Type B pancreatic cell (in vitro differentiated cells): ENCODE measurements at regions not wholly inside any gene's neighbourhood (a gene's known extent, or its start where the extent isn't known, plus 50 kb on each side); places are given as distances from the start of the nearest gene placed in this dataset.
"Not testable (repeated sequence)": the region's sequence is repeated elsewhere in the genome, so short reads cannot be mapped to it uniquely, and the experiment has no call there.

ENCODE experiments used
- DNase-seq: peaks from one replicate; pipeline ENCODE4 v3.0.0; 2021; ENCODE audit warnings: mixed read lengths; ENCODE audit not compliant: unreplicated experiment; ENCODE audit errors: extremely low spot score
- H3K27ac Mint-ChIP-seq: 2 replicates; pipeline ENCODE4 v1.8.0; 2021; ENCODE audit warnings: mild to moderate bottlenecking, mixed read lengths
- H3K27me3 Mint-ChIP-seq: 2 replicates; pipeline ENCODE4 v1.8.0; 2021; ENCODE audit warnings: mixed read lengths
- H3K36me3 Mint-ChIP-seq: 2 replicates; pipeline ENCODE4 v1.8.0; 2021; ENCODE audit warnings: mixed read lengths
- H3K4me1 Mint-ChIP-seq: one replicate; pipeline ENCODE4 v1.8.0; 2021; ENCODE audit warnings: mixed read lengths; ENCODE audit not compliant: unreplicated experiment
- H3K4me3 Mint-ChIP-seq: 2 replicates; pipeline ENCODE4 v1.8.0; 2021; ENCODE audit warnings: mild to moderate bottlenecking, mixed read lengths
- H3K9me3 Mint-ChIP-seq: 2 replicates; pipeline ENCODE4 v1.8.0; 2021; ENCODE audit warnings: mixed read lengths
- CTCF ChIP-seq: fragments of 200-600 bp; sonication (generic); conservative IDR thresholded peaks from 2 replicates; pipeline ENCODE4 v1.5.0; 2021; ENCODE audit warnings: antibody characterized with exemption, mild to moderate bottlenecking

GRCh38 chr6:6484681-6485080, 103.8 kb upstream of the LY86 start:
- no peak overlapping the region for H3K27ac Mint-ChIP-seq
- no peak overlapping the region for H3K4me3 Mint-ChIP-seq
- TF ChIP-seq CTCF = no peak
- H3K9me3 Mint-ChIP-seq = no peaks in the 10 kb centered on the region
- H3K4me1 Mint-ChIP-seq = no peaks in the 10 kb centered on the region
- peaks cover 19% of the 10 kb centered on the region for H3K27me3 Mint-ChIP-seq
- DNase-seq = no peak
- H3K36me3 Mint-ChIP-seq = no peaks in the 10 kb centered on the region

GRCh38 chr6:6486595-6486994, 101.9 kb upstream of the LY86 start:
- H3K4me3 Mint-ChIP-seq = no peak overlapping the region
- peaks cover 19% of the 10 kb centered on the region for H3K27me3 Mint-ChIP-seq
- H3K9me3 Mint-ChIP-seq = no peaks in the 10 kb centered on the region
- no peaks in the 10 kb centered on the region for H3K36me3 Mint-ChIP-seq
- no peaks in the 10 kb centered on the region for H3K4me1 Mint-ChIP-seq
- H3K27ac Mint-ChIP-seq = no peak overlapping the region
- no peak for TF ChIP-seq CTCF
- DNase-seq = no peak

DNA sequence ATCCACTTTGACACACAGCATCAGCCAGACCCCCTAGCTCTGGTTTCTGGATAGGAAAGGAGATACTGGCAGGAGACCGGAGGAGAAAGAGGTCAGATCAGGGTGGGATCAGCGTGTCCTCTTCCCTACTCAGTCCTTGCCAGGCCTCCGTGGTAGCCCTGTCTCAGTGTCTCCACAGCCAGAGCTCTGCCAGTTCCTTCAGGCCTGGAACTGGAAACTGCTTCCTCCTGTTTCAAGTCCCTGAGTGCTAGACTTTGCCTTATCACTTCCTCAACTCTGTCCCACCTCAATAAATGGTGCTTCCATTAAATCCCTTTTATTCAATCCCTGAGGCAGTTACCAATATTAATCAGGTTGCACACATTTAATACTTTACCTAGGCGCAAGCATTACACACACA, 96.8 kb upstream of the LY86 start:
- H3K27me3 Mint-ChIP-seq = peaks cover 8% of the 10 kb centered on the region
- H3K9me3 Mint-ChIP-seq = no peaks in the 10 kb centered on the region
- H3K36me3 Mint-ChIP-seq = no peaks in the 10 kb centered on the region
- H3K4me1 Mint-ChIP-seq = no peaks in the 10 kb centered on the region
- H3K27ac Mint-ChIP-seq = no peak overlapping the region
- H3K4me3 Mint-ChIP-seq = no peak overlapping the region
- no peak for DNase-seq
- no peak for TF ChIP-seq CTCF

GRCh38 chr6:6492675-6493074, 95.8 kb upstream of the LY86 start:
- H3K4me1 Mint-ChIP-seq = no peaks in the 10 kb centered on the region
- TF ChIP-seq CTCF = no peak
- DNase-seq = no peak
- no peaks in the 10 kb centered on the region for H3K9me3 Mint-ChIP-seq
- no peak overlapping the region for H3K27ac Mint-ChIP-seq
- H3K27me3 Mint-ChIP-seq = peaks cover 8% of the 10 kb centered on the region
- no peak overlapping the region for H3K4me3 Mint-ChIP-seq
- H3K36me3 Mint-ChIP-seq = no peaks in the 10 kb centered on the region

DNA sequence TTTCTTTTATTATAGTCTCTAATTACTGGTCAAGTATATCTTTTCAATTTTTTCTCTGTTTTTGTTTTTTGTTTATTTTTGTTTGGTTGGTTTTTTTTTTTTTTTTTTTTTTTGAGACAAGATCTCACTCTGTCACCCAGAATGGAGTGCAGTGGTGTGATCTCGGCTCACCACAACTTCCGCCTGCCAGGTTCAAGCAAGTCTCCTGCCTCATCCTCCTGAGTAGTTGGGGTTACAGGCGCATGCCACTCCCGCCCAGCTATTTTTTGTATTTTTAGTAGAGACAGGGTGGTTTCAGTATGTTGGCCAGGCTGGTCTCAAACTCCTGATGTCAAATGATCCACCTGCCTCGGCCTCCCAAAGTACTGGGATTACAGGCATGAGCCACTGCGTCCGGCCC, 94.4 kb upstream of the LY86 start:
- not testable (repeated sequence) for H3K4me1 Mint-ChIP-seq, H3K36me3 Mint-ChIP-seq, H3K27ac Mint-ChIP-seq, H3K9me3 Mint-ChIP-seq, H3K27me3 Mint-ChIP-seq, H3K4me3 Mint-ChIP-seq, DNase-seq

- DNase-seq = no peak
- H3K4me3 Mint-ChIP-seq = no peak overlapping the region
- no peaks in the 10 kb centered on the region for H3K4me1 Mint-ChIP-seq
These were observed 93.8 kb upstream of the LY86 start for GRCh38 chr6:6494677-6495076.

More at GRCh38 chr6:6494677-6495076, 93.8 kb upstream of the LY86 start:
- Mint-ChIP-seq H3K27me3 (peaks cover 8% of the 10 kb centered on the region), H3K9me3 (no peaks in the 10 kb centered on the region), H3K27ac (no peak overlapping the region), H3K36me3 (no peaks in the 10 kb centered on the region)
- TF ChIP-seq CTCF = peak; percentile 64
